ENCODE measurements at regions not wholly inside any gene's neighbourhood (a gene's known extent, or its start where the extent isn't known, plus 50 kb on each side); places are given as distances from the start of the nearest gene placed in this dataset.

DNA sequence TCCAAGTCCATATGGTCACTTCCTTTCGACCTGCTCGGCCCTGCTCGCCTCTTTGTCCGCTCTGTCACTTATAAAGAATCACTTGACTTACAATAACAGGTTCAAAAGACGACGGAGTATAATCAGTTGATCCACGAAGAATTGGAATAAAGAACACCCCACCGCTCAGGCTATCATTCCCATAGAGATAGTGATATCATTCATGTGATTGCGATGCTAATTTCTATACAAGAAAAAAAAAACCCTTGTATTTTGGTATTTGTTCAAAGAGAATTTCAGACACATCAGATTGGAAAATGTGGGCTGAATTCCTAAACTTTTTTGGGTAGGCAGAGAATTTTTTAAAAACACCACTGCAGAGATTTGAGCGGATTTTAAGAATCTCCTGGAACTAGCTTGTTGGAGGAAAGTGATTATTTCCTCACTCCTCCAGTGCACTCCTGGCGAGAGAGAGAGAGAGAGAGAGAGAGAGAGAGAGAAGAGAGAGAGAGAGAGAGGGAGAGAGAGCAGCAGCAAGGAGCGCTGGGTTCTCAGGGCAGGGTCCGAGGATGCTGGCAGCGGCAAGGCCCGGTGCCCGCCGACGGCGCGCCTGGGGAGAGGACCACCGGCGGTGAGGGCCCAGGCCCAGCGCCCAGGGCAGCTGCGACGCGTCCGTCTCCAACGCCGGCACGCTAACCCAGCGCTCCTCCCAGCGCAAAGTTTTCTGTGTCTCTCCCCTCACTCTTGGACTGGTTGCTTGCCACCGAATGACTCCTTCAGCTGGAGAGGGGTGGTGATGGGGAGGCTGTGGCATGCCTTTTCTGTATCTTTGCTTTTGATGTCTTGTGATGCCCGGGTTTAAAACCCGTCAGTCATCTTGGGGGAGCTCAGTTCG, 149.0 kb upstream of the ZNF536 start:
- no peak for DNase-seq

DNA sequence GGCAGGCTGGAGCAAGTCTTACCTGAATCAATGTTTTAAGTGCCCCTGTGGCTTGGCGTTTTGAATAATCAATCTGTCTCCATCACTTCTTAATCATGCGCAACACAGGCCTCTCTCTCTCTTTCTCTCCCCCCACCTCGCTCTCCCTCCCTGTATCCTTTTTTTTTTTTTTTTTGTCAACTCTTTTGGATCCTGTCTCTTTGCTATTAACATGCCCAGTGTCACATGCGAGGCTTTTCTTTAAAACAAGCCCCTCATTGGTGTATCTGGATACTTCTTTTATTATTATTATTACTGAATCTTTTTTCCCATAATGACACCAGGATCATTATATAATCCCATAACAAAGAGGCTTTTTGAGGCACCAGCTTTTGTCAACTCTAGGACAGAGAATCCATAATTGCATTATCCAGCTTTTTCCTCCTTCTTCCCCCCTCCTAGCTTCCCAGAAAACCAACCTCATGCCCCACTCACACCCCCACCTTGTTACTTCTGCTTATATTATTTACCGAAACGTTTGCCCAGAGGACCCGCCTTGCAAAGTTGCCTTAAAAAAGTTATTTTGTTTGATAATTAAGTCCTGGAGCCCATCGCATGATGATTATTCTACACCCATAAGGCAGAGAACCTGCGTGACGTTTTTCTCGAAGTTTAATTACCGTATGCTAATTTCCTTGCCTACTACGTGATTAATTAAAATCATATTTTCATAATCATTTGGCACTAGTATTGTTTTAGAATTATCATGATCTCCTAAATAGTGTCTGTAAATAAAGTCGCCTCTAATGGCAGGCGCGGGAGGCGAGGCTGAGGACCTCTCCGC, 148.1 kb upstream of the ZNF536 start:
- no peak for DNase-seq

DNA sequence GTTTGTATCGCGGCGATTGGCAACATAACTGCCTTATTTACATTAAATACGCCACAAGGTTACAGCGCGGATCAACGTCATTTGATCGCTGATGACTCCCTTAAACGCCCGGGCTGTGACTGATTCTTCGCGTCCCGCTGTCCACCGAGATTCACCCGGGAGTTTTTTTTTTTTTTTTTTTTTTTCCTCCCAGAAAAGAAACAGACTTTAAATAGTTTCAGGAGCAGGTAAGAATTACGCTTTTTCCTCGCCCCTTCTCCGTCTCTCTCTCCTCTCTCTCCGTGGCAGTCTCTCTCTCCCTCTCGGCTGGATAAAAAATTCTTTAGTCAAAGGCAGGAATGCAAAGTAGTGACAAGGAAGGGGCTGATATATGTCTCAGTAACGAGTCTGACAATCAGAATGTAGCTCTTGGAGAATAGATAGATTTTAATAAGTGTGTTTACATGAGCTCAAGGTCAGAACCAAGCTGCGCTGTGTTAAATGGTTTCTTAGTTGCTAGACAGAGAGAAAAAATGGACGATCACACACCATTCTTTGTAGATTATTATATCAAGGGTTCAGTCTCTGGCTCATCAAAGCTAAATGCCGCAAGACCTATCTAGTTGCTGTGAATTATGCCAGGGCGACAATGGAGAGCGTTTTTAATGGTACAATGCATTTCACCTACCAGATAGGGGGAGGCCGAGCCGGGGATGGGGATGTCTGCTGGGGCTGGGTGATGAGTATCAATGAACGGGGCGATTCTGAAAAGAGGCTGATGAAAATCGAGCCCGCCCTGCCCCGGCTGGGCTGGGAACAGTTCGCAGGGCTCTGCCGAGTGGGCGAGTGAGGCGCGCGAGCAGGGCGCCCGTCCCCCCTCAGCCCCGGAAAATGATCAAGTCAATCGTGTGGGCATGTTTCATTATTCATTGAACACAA, 147.2 kb upstream of the ZNF536 start:
- DNase-seq = no peak

DNA sequence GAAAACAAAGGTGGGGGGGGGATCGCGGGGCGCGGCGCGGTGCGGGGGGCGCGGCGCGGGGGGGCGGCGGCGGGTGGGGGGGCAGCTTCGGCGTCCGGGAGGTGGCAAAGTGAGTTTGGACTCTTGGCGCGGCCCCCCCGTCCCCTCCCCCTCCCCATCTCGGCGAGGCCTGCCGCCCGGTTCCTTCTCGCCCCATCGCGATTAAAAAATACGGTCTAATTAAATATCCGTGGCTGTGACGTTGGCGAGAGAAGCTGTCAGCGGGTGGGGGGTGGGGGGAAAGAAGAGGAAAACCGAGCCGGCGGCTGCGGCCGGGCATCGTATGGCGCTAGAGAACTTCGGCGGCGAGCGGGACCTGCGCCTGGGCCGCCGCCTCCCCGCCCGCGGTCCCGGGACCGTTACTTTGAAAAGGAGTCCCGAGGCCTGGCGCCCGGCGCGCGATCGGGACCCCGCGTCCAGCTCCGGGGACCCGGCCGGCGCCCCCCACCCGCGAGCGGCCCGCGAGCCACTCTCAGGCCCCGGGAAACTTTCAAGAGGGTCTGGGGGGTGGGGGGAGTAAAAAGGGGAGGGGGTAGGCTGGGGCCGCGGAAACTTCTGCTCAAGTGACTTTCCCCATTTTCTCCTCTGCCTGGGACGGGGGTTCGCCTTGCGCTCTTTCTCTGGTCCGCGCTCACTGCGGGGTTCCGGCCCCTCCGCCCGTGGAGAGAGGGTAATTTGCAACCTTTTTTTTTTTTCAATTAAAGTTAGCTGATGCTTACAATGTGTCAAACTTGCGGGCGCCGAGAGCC, 146.3 kb upstream of the ZNF536 start:
- DNase-seq = no peak

DNA sequence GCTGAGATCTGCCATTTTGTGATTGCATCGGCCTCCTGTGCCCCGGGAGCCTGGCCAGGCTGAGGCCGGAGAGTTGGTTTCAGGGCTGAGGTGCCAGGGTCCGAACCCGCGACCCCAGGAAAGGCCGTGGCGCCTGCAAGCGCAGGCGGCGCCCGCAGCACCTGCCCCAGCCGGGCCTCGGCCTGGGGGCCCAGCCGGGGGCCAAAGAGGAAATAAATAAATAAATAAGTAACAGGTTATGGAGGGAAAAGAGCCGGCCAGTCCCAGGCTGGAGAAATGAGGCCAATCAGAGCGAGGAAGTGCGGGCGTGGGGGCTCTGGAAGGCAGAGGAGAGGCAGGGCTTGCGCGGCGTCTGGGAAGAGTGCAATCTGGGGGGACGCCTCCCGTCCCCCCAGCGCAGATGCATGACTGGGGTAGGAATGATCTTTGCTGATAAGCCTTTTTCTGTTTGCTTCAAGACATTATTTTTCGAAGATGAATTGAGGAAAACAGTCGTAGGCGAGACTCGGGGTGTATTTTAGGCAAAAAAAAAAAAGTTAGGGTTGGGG, 145.6 kb upstream of the ZNF536 start:
- no peak for DNase-seq

DNA sequence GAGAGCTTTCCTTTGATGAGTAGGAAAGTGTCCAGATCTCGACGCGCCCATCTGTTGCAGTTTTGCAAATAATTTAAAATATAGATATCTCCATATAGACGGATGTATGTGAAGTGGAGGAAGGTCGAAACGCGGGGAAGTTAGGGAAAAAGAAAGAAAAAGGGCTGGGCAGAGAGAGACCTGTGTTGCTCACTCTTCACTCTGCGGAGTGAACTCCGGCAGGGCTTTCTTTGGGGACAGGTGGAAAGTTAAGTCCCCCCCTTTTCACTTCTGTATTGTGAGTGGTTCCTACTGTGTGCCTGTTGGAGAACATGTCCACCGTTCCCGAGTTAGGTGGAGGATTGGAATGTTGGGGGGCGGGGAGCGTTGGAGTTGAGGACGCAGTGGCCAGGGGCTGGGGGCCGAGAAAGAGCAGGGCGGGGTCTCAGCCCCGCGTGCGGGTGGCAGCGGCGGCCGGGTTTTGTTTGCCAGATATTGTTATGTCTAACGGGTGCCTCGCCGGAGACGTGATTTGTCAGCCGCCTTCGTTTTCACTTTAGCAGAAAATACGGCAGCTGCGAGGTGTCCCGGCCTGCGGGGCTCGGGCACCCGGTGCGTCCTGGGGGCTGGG, 145.1 kb upstream of the ZNF536 start:
- no peak for DNase-seq

DNA sequence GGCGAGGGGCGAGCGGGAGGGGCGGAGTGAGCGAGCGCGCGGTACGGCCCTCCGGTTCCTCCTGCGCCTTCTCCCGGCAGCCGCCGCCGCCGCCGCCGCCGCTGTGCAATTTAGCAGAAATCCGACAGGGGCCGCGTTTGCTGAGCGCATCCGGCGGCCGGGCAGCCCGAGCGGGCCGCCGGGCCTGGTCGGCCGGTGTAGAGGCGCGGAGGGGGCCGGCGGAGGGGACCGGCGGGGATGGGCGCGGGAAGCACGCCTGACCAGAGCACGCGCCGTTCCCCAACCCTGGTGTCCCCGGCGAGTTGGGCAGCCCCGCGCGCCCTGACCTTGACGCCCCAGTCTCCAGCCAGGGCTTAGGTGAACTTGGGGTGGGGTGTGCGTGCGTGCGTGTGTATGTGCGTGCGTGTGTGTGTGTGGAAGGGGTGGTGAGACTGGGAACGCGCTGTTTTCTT, 144.5 kb upstream of the ZNF536 start:
- peak; percentile 17 for DNase-seq

DNA sequence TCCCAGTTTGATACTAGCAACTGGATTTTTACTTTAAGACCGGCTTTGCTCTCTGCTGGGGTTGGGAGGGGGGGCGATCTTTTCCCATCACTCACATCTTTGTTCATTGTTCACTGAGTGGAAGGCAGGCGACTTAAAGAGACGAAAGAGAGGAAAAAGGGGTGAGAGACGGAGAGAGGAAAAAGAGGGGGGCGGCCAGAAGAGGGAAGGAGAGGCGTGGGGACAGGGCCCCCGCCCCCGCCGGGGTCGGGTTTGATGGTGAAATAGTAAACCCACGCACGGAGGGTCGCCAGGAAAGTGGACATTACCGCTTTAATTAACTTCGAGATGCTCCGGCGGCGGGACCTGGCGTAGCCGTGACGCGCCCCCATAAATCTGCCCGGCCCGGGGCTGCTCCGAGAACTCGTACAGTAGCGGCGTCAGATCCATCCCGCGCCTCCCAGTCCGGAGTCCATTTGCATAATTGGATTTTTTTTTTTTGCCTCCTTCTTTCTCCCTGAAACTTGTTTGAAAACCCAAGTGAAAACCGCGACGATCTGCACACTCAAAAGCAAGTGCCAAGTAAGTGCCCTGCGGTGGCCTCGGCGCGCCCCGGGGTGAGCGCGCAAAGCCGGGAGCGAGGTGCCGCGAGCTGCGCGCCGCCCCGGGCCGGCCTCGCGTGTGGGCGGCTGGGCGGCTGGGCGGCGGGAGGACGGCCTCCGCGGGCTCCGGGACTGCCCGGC, 143.9 kb upstream of the ZNF536 start:
- no peak for DNase-seq

DNA sequence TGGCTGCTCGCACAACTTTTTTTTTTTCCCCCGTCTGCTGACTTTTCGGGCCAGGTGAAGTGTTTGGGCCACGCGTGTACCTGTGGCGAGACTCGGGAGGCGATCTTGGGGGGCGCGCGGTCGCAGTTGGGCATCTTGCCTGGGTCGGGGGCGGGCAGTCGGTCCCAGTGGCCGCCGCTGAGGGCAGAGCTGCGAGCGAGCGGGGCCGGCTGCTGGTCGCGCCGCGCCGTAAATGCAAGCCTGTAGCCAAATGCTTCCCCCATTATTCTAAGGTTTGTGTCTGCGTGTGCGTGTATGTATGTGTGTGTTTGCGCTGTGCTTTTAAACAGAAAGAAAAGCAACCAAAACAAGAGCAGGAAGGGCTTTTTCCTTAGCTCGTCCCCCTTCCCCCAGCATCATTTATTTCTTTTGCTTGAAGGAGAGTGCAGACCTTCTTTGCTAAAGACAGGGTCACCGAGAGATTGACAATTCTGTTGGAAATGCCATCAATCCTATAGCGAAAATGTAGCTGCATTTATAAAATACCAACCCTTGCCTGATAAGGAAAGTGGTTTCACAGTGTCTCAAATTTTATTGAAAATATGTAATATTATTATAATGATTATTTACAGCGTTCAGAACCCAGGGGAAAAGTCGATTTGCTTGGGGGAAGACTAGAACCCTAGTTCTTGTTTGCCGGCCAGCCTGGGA, 143.2 kb upstream of the ZNF536 start:
- DNase-seq = no peak

DNA sequence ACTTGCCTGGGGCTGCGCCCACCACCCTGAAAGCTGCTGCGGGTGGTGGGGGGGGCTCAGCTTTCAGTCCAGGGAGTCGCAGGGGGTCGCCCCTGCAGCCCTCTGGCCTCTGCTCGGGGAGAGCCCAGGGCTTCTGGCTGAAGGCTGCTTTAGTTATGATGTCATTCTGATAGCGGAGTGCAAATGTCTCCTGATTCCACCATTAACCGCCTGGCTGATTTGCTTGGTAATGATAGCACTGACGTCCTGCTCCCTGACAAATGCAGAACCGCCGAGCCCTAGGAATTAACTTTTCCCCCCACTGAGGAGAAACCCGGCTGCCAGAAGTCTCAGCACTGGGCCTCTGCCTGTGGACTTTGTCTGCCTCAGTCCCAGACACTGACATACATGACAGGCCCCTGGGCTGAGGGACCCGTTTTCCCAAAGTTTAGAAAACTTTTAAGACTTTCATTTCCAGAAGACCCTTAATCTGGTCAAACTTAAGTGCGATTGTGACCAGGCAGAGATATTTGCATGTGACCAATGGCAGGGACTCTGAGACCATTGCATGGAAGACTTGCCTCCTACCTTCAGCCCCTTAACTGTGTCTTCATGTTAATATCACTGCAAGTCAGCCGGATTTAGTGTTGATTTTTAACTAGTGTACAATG, 142.5 kb upstream of the ZNF536 start:
- no peak for DNase-seq

DNA sequence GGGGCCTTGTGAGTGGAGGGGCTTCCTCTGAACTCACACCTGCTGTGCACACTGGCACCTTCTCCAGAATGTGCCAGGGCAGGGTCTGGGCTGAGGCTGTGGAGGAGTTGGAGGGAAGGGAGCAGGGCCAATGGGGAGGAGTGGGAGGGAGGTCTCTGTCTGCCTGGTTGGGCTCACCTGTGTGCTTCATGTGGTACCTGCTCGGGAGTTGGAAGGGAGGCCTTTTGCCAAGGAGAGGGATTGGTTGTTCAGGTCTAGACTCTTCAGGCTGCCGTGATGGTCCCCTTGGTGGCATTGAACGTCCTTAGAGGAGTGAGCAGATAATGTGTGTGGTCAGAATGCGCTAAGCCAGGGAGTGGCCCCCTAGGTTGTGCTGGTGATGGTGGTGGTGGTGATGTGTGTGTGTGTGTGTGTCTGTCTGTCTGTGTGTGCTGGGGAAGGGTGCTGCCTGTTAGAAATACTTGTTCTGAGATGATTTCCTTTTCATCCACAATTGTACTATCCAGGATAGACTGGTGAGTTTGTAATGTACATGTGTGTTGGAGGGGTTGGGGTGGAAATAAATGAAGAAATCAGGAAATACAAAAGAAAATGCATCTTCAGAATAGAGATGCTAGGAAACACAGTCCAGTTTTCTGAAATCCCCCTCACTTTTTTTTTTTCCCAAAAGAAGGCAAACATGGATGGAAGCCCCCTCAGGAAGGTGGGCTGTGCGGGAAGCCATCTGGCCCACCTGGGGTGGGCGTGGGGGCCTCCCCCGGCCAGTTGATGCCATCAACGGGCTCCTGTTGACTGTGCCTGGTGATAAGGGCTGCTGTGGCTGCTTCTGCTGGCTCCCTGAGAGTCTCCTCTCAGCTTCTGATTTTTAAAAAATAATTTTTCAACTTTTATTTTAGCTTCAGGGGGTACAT, 140.5 kb upstream of the ZNF536 start:
- DNase-seq = no peak

DNA sequence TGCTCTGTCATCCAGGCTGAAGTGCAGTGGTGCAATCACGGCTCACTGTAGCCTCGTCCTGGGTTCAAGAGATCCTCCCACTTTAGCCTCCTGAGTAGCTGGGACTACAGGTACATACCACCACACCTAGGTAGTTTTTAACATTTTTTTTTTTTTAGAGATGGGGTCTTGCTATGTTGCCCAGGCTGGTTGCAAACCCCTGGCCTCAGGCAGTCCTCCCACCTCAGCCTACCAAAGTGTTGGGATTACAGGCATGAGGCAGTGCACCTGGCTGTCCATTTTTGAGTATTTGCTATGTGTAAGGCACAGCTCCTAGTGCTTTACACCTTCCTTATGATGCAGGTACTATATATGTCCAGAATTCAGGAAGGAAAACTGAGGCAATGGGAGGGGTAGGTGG, 138.8 kb upstream of the ZNF536 start:
- DNase-seq = no peak

DNA sequence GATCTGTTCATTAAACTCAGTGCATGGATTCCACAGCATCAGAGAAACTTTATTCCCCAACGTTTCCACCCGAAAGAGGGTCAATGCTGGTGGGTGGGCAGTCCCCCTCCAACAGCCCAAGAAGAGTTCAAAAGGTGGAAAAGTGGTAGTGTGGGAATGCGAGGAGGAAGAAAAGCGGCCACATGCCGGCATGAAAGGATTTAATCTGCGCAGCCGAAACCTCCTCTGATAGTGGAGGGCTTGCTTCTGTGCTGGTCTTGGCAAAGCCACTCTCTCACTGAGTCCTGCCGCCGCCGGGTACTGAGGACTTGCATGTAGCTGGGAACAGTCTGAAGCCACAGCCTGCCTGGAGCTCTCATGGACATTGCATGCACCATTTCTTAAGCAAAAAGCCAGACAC, 136.2 kb upstream of the ZNF536 start:
- no peak for DNase-seq

DNA sequence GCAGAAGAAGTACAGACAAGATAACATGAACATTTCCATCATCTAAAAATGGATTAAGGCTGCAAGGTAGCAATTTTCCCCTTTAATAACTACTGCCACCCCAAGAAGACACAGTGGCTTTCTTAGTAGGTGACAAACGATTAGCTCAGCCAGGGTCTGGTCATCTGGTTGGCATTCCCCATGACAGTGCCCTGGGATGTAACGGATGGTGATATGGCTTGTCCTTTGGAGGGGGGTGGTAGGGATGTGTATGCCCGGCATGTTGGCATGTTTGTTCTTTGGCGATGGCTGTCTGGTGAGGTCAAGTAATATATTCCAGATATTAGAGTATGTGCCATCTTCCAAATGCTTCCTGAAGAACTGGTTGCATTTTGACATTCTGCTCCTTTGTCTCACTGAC, 135.6 kb upstream of the ZNF536 start:
- DNase-seq = no peak

DNA sequence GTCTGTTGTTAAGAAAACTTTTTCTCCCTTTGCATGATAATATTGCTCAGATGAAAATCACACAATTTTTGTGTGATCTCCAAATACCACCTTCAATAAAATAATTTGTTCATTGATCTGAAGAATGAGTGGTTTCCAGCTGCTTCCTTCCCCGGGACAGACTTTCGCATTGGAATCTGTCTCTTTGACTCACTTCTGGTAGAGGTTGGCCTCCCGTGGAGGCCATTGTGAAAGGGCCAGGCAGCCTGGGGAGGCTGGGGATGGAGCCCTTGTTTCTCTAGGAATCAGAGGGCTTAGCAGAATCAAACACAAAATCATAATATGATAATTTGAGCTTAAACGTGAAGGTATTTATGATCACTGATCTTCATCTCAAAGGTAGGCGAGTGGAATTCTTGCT, 135.0 kb upstream of the ZNF536 start:
- DNase-seq = no peak

DNA sequence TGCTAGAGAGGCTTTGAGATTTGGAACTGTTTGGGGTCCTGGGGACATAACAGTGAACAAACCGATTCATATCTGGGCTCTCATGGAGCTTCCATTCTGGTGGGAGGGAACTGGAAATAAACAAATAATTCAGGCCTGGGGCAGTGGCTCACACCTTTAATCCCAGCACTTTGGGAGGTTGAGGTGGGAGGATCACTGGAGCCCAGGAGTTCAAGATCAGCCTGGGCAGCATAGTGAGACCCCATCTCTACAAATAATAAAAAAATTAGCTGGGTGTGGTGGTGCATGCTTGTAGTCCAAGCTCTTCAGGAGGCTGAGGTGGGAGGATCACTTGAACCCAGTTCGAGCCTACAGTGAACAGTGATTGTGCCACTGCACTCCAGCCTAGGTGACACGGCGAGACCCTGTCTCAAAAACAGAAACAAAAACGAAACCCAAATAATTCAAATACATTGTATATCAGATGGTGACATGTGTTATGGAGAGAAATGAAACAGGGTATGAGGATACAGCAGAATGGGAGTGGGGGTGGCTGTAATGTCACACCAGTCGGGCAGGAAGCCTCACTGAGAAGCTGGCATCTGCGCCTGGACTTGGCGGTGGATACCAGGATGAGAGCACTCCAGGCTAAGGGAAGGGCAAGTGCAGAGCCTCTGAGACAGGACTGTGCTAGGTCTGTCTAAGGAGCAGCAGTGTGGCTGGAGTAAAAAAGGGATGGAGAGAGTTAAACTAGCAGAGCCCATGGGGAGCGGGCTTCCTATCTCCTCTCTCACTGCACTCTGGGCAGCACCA, 131.1 kb upstream of the ZNF536 start:
- no peak for DNase-seq

DNA sequence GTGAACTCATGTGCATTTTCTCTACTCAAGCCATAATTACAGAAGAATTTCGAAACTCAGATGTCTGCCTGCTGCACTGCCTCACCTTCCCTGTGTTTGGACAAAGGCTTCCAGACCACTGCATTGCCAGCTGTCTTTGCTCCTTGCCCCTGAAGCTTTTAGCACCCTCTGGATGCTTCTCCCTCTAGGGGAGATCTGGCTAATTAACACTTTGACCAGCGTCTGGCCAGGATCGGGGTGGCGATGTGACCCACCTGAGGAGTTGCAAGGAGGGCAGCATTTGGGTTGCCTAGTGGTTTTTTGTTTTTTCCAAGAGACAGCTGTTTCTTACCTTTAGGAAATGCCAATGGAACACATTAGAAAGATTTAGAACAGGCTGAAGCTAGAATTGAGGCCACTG, 127.7 kb upstream of the ZNF536 start:
- DNase-seq = no peak
